Activated CD4-positive, alpha-beta T cell treated with anti-CD3 and anti-CD28 coated beads for 48 hours (primary cell): ENCODE measurements at regions not wholly inside any gene's neighbourhood (a gene's known extent, or its start where the extent isn't known, plus 50 kb on each side); places are given as distances from the start of the nearest gene placed in this dataset.

Experiments used
- DNase-seq: peaks from one replicate; pipeline ENCODE4 v3.0.0-alpha.2; 2020

- DNase-seq = no peak
Observed at GRCh38 chr11:43576320-43576802, 104.2 kb upstream of the HSD17B12 start.

GRCh38 chr11:43576803-43577521 lies 103.6 kb upstream of the HSD17B12 start:
- DNase-seq = peak; percentile 47

- DNase-seq = no peak
Observed at GRCh38 chr11:43577566-43578264, 102.8 kb upstream of the HSD17B12 start.

GRCh38 chr11:43578346-43579170 lies 102.0 kb upstream of the HSD17B12 start:
- DNase-seq = peak; percentile 38

GRCh38 chr11:43579171-43579918 lies 101.2 kb upstream of the HSD17B12 start:
- DNase-seq = peak; percentile 73

- no peak for DNase-seq
Observed at GRCh38 chr11:43579919-43580276, 100.6 kb upstream of the HSD17B12 start.

GRCh38 chr11:43580735-43581369 lies 99.7 kb upstream of the HSD17B12 start:
- no peak for DNase-seq

- no peak for DNase-seq
Observed at GRCh38 chr11:43581370-43582023, 99.0 kb upstream of the HSD17B12 start.

- no peak for DNase-seq
Observed at GRCh38 chr11:43582024-43582862, 98.3 kb upstream of the HSD17B12 start.

GRCh38 chr11:43582863-43583462 lies 97.6 kb upstream of the HSD17B12 start:
- DNase-seq = no peak

GRCh38 chr11:43583548-43583947 lies 97.0 kb upstream of the HSD17B12 start:
- DNase-seq = no peak

GRCh38 chr11:43585877-43586608 lies 94.5 kb upstream of the HSD17B12 start:
- DNase-seq = no peak

- DNase-seq = no peak
Observed at GRCh38 chr11:43589601-43590250, 90.8 kb upstream of the HSD17B12 start.

GRCh38 chr11:43601511-43601910 lies 79.0 kb upstream of the HSD17B12 start:
- no peak for DNase-seq

- DNase-seq = no peak
Observed at GRCh38 chr11:43602670-43603069, 77.9 kb upstream of the HSD17B12 start.

GRCh38 chr11:43614214-43614613 lies 66.3 kb upstream of the HSD17B12 start:
- no peak for DNase-seq

- DNase-seq = no peak
Observed at GRCh38 chr11:43619863-43620505, 60.6 kb upstream of the HSD17B12 start.

GRCh38 chr11:43626798-43627197 lies 53.7 kb upstream of the HSD17B12 start:
- DNase-seq = no peak
